ENCODE measurements at regions not wholly inside any gene's neighbourhood (a gene's known extent, or its start where the extent isn't known, plus 50 kb on each side); places are given as distances from the start of the nearest gene placed in this dataset.

DNA sequence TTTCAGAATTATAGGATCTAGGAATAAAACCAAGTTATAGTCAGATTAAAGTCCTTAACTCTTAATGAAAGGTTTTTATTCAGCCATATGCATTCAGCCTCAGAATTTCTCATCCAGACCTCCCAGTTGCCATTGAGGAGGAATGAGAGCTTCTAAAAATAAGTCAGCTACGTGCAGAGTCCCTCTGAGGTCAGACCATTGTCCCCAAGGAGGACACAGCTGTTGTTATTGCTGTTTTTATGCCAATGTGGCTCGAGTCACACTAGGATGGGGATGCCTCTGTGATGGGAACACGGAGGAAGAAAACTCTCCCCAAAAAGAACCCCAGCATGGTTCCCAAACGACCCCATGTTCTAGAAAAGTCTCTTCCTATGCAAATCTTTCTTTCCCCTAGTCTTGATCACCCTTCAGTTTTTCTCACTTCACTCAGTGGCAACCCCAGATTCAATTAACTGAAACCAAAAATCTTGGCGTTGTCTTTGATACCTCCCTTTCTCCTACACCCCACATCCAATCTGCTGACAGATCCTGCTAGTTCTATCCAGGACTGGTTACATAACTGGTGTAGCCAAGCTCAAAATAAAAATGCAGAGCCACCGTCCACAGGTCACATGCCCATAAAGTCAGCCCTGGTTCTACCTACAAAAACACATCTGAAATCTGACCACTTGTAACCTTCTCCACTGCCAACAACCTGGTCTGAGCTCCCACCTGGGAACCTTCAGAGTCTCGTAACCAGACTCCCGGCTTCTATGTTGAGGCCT is 138.2 kb upstream of the ERCC4 start (continued):
- TF ChIP-seq, protein P1, sequence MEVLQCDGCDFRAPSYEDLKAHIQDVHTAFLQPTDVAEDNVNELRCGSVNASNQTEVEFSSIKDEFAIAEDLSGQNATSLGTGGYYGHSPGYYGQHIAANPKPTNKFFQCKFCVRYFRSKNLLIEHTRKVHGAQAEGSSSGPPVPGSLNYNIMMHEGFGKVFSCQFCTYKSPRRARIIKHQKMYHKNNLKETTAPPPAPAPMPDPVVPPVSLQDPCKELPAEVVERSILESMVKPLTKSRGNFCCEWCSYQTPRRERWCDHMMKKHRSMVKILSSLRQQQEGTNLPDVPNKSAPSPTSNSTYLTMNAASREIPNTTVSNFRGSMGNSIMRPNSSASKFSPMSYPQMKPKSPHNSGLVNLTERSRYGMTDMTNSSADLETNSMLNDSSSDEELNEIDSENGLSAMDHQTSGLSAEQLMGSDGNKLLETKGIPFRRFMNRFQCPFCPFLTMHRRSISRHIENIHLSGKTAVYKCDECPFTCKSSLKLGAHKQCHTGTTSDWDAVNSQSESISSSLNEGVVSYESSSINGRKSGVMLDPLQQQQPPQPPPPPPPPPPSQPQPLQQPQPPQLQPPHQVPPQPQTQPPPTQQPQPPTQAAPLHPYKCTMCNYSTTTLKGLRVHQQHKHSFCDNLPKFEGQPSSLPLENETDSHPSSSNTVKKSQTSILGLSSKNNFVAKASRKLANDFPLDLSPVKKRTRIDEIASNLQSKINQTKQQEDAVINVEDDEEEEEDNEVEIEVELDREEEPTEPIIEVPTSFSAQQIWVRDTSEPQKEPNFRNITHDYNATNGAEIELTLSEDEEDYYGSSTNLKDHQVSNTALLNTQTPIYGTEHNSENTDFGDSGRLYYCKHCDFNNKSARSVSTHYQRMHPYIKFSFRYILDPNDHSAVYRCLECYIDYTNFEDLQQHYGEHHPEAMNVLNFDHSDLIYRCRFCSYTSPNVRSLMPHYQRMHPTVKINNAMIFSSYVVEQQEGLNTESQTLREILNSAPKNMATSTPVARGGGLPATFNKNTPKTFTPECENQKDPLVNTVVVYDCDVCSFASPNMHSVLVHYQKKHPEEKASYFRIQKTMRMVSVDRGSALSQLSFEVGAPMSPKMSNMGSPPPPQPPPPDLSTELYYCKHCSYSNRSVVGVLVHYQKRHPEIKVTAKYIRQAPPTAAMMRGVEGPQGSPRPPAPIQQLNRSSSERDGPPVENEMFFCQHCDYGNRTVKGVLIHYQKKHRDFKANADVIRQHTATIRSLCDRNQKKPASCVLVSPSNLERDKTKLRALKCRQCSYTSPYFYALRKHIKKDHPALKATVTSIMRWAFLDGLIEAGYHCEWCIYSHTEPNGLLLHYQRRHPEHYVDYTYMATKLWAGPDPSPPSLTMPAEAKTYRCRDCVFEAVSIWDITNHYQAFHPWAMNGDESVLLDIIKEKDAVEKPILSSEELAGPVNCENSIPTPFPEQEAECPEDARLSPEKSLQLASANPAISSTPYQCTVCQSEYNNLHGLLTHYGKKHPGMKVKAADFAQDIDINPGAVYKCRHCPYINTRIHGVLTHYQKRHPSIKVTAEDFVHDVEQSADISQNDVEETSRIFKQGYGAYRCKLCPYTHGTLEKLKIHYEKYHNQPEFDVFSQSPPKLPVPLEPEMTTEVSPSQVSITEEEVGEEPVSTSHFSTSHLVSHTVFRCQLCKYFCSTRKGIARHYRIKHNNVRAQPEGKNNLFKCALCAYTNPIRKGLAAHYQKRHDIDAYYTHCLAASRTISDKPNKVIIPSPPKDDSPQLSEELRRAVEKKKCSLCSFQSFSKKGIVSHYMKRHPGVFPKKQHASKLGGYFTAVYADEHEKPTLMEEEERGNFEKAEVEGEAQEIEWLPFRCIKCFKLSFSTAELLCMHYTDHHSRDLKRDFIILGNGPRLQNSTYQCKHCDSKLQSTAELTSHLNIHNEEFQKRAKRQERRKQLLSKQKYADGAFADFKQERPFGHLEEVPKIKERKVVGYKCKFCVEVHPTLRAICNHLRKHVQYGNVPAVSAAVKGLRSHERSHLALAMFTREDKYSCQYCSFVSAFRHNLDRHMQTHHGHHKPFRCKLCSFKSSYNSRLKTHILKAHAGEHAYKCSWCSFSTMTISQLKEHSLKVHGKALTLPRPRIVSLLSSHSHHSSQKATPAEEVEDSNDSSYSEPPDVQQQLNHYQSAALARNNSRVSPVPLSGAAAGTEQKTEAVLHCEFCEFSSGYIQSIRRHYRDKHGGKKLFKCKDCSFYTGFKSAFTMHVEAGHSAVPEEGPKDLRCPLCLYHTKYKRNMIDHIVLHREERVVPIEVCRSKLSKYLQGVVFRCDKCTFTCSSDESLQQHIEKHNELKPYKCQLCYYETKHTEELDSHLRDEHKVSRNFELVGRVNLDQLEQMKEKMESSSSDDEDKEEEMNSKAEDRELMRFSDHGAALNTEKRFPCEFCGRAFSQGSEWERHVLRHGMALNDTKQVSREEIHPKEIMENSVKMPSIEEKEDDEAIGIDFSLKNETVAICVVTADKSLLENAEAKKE (CRISPR knock-in tag; IDR thresholded peaks at IDR 0.05): no peak
- no peak for TF ChIP-seq NANOG (IDR thresholded peaks at IDR 0.05; ENCODE audit: borderline replicate concordance)
- no peak for TF ChIP-seq ZNF114 (CRISPR knock-in tag; IDR thresholded peaks at IDR 0.05)

GRCh38 chr16:13791095-13791494 is 128.9 kb upstream of the ERCC4 start:
- Mint-ChIP-seq H3K36me3 (ENCODE audit: low read depth) (no peaks in the 10 kb centered on the region), H3K27ac (no peak overlapping the region), H3K4me3 (no peak overlapping the region), H3K4me1 (peaks cover 5% of the 10 kb centered on the region; the same call in 1 of the 3 replicates), H3K9me3 (peaks cover 12% of the 10 kb centered on the region; the same call in 2 of the 3 replicates), H3K27me3 (ENCODE audit: insufficient read depth, low read depth, poor library complexity) (peaks cover 2% of the 10 kb centered on the region)
- Histone ChIP-seq H3K79me2 (replicated peaks; ENCODE audit: insufficient read depth) (no peaks in the 10 kb centered on the region), H3K27me3 (ENCODE audit: insufficient read depth) (no peaks in the 10 kb centered on the region), H3K4me3 (no peak overlapping the region), H3K36me3 (ENCODE audit: insufficient read depth) (no peaks in the 10 kb centered on the region; the same call in 1 of the 2 replicates), H3F3A (replicated peaks; ENCODE audit: low read depth) (no peaks in the 10 kb centered on the region), H2AFZ (no peak overlapping the region), H3K27ac (ENCODE audit: low read depth) (no peak overlapping the region), H4K20me1 (replicated peaks; ENCODE audit: insufficient read depth) (no peaks in the 10 kb centered on the region), H3K9me2 (ENCODE audit: insufficient read depth) (peaks cover 16% of the 10 kb centered on the region; the same call in 1 of the 2 replicates), H3K4me2 (no peak overlapping the region), H3K4me1 (ENCODE audit: insufficient read depth) (no peaks in the 10 kb centered on the region)
- DNase-seq (ENCODE audit: low spot score) (no peak), ATAC-seq (no peak)
- TF ChIP-seq, protein P2, sequence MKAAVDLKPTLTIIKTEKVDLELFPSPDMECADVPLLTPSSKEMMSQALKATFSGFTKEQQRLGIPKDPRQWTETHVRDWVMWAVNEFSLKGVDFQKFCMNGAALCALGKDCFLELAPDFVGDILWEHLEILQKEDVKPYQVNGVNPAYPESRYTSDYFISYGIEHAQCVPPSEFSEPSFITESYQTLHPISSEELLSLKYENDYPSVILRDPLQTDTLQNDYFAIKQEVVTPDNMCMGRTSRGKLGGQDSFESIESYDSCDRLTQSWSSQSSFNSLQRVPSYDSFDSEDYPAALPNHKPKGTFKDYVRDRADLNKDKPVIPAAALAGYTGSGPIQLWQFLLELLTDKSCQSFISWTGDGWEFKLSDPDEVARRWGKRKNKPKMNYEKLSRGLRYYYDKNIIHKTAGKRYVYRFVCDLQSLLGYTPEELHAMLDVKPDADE (IDR thresholded peaks at IDR 0.05): no peak
- TF ChIP-seq NANOG (IDR thresholded peaks at IDR 0.05; ENCODE audit: borderline replicate concordance) (no peak), ZNF331 (CRISPR knock-in tag; IDR thresholded peaks at IDR 0.05; ENCODE audit: low read depth) (no peak), ZNF114 (CRISPR knock-in tag; IDR thresholded peaks at IDR 0.05) (no peak), CREB1 (CRISPR knock-in tag; IDR thresholded peaks at IDR 0.05; ENCODE audit: low read depth) (no peak)
- TF ChIP-seq, protein P3, sequence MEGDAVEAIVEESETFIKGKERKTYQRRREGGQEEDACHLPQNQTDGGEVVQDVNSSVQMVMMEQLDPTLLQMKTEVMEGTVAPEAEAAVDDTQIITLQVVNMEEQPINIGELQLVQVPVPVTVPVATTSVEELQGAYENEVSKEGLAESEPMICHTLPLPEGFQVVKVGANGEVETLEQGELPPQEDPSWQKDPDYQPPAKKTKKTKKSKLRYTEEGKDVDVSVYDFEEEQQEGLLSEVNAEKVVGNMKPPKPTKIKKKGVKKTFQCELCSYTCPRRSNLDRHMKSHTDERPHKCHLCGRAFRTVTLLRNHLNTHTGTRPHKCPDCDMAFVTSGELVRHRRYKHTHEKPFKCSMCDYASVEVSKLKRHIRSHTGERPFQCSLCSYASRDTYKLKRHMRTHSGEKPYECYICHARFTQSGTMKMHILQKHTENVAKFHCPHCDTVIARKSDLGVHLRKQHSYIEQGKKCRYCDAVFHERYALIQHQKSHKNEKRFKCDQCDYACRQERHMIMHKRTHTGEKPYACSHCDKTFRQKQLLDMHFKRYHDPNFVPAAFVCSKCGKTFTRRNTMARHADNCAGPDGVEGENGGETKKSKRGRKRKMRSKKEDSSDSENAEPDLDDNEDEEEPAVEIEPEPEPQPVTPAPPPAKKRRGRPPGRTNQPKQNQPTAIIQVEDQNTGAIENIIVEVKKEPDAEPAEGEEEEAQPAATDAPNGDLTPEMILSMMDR (conservative IDR thresholded peaks at IDR 0.05; ENCODE audit: low read depth in 2 of 2): no peak
